KMS-11 (cell line): ENCODE measurements at regions not wholly inside any gene's neighbourhood (a gene's known extent, or its start where the extent isn't known, plus 50 kb on each side); places are given as distances from the start of the nearest gene placed in this dataset.

ENCODE experiments used
- H2AFZ ChIP-seq: fragments of 200-600 bp; sonication (generic); 2 replicates; pipeline ENCODE4 v1.6.1; 2016; ENCODE audit warnings: antibody characterized with exemption, mixed run types, low read depth
- H3K27ac ChIP-seq: fragments of 200-600 bp; sonication (generic); 2 replicates; pipeline ENCODE4 v1.6.1; 2016; ENCODE audit warnings: mild to moderate bottlenecking, mixed run types
- H3K27me3 ChIP-seq: fragments of 200-600 bp; sonication (generic); 2 replicates; pipeline ENCODE4 v1.6.1; 2017; ENCODE audit warnings: mild to moderate bottlenecking, low read depth, mixed run types, moderate library complexity; ENCODE audit not compliant: insufficient read depth
- H3K36me3 ChIP-seq: fragments of 200-600 bp; sonication (generic); 2 replicates; pipeline ENCODE4 v1.6.1; 2017; ENCODE audit warnings: mild to moderate bottlenecking, mixed run types; ENCODE audit not compliant: insufficient read depth
- H3K4me1 ChIP-seq: fragments of 200-600 bp; sonication (generic); 2 replicates; pipeline ENCODE4 v1.6.1; 2016; ENCODE audit warnings: mild to moderate bottlenecking, low read depth, mixed run types; ENCODE audit not compliant: poor library complexity, severe bottlenecking
- H3K4me2 ChIP-seq: fragments of 200-600 bp; sonication (generic); 2 replicates; pipeline ENCODE4 v1.7.0; 2016; ENCODE audit warnings: mild to moderate bottlenecking, mixed run types
- H3K4me3 ChIP-seq: fragments of 200-600 bp; sonication (generic); IDR thresholded peaks from 2 replicates; pipeline ENCODE4 v1.6.1; 2017; ENCODE audit warnings: low read depth, low read length, mixed read lengths; ENCODE audit not compliant: insufficient read depth
- H3K79me2 ChIP-seq: fragments of 200-600 bp; sonication (generic); 2 replicates; pipeline ENCODE4 v1.6.1; 2016; ENCODE audit warnings: low read depth, mixed run types; ENCODE audit not compliant: insufficient read depth
- H3K9ac ChIP-seq: fragments of 200-600 bp; sonication (generic); 2 replicates; pipeline ENCODE4 v1.6.1; 2016; ENCODE audit warnings: mild to moderate bottlenecking, mixed run types
- H4K20me1 ChIP-seq: fragments of 200-600 bp; sonication (generic); 2 replicates; pipeline ENCODE4 v1.6.1; 2016; ENCODE audit warnings: mild to moderate bottlenecking, mixed run types; ENCODE audit not compliant: insufficient read depth
- TF ChIP-seq, protein P1 (sequence below): fragments of 200-600 bp; sonication (generic); conservative IDR thresholded peaks from 2 replicates; pipeline ENCODE4 v1.6.1; 2017; ENCODE audit warnings: low read depth, mild to moderate bottlenecking, antibody characterized with exemption, low read length, moderate library complexity, mixed read lengths

DNA sequence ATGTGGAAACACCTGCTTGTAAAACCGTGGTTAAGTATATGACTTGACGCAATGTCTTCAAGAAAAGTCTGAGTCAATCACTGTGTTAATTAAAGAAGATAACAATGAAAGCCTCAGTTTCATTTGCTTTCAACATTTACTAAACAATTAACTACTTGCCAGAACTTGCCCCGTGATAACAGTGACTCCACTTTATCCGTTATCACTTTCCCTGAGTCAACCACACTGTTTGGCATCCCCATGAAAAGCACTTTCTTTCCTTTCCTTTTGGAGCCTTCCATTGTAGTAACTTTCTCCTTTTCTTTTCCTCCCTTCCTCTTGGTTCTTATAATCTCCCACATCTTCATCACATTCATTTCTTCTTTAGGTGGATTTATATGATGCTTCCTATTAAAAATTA is 435.1 kb upstream of the GOT2 start:
- no peaks in the 10 kb centered on the region for H3K27me3 ChIP-seq
- no peaks in the 10 kb centered on the region for H4K20me1 ChIP-seq
- H3K79me2 ChIP-seq, result no peaks in the 10 kb centered on the region
- no peak overlapping the region for H3K4me3 ChIP-seq
- no peaks in the 10 kb centered on the region for H3K36me3 ChIP-seq
- no peak overlapping the region for H2AFZ ChIP-seq
- TF ChIP-seq, protein P1, sequence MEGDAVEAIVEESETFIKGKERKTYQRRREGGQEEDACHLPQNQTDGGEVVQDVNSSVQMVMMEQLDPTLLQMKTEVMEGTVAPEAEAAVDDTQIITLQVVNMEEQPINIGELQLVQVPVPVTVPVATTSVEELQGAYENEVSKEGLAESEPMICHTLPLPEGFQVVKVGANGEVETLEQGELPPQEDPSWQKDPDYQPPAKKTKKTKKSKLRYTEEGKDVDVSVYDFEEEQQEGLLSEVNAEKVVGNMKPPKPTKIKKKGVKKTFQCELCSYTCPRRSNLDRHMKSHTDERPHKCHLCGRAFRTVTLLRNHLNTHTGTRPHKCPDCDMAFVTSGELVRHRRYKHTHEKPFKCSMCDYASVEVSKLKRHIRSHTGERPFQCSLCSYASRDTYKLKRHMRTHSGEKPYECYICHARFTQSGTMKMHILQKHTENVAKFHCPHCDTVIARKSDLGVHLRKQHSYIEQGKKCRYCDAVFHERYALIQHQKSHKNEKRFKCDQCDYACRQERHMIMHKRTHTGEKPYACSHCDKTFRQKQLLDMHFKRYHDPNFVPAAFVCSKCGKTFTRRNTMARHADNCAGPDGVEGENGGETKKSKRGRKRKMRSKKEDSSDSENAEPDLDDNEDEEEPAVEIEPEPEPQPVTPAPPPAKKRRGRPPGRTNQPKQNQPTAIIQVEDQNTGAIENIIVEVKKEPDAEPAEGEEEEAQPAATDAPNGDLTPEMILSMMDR, result no peak
- no peak overlapping the region for H3K9ac ChIP-seq
- H3K4me2 ChIP-seq, result no peak overlapping the region
- H3K4me1 ChIP-seq, result no peaks in the 10 kb centered on the region
- H3K27ac ChIP-seq, result no peak overlapping the region

DNA sequence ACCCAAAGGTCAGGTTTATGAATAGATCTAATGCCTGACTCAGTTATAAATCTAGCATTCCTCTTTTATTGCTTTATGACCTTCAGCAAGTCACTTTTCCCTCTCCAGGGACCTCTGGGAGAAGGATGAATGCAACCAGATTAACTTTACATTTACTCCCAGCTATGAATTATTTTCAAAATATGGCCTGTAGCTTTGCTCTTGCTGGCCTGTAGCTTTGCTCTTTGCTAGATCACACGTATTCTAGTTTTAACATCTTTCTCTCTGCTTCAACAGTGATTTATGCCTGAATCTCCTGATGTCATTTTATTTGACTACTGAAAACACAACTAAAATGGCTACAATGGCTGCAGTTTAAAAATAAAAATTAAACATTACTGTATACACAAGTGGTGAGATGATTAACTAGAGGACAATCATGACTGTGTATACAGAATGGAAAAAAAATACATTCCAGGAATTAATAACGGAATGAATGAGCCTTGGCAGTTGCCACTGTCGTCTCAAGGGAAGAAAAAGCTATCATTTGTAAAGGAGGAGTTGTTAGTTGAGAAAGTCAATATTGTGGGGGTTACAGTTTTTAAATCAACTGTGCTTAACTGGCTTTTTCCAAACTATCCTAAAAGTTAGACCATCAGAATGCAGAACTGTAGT is 434.5 kb upstream of the GOT2 start:
- TF ChIP-seq, protein P1, result no peak
- Histone ChIP-seq H2AFZ (no peak overlapping the region), H3K4me3 (no peak overlapping the region), H3K27me3 (no peaks in the 10 kb centered on the region), H3K9ac (no peak overlapping the region), H3K79me2 (no peaks in the 10 kb centered on the region), H3K4me2 (no peak overlapping the region), H3K27ac (no peak overlapping the region), H3K4me1 (no peaks in the 10 kb centered on the region), H3K36me3 (no peaks in the 10 kb centered on the region), H4K20me1 (no peaks in the 10 kb centered on the region)

DNA sequence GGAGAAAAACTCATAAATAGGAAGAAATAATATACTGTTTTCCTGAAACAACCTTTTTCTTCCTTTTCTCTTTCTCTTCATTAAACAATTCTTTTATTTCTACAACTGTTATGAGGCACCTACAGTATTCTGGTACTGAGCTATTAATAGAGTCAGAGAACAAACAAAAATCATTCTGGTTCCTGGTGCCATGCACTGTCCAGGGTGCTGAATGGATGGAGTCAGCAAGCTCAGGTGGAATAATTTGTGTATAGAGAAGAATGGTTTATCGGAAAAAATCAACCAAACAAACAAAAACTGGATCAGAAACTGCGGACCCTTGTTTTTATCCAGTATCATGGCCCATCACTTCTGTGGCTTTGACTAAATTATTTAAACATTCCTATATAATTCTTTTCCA is 430.3 kb upstream of the GOT2 start:
- H3K4me2 ChIP-seq, result no peak overlapping the region
- TF ChIP-seq, protein P1, result no peak
- no peaks in the 10 kb centered on the region for H4K20me1 ChIP-seq
- no peaks in the 10 kb centered on the region for H3K27me3 ChIP-seq
- no peak overlapping the region for H2AFZ ChIP-seq
- H3K9ac ChIP-seq, result no peak overlapping the region
- H3K79me2 ChIP-seq, result no peaks in the 10 kb centered on the region
- no peaks in the 10 kb centered on the region for H3K36me3 ChIP-seq
- H3K27ac ChIP-seq, result no peak overlapping the region
- H3K4me3 ChIP-seq, result no peak overlapping the region
- H3K4me1 ChIP-seq, result no peaks in the 10 kb centered on the region

DNA sequence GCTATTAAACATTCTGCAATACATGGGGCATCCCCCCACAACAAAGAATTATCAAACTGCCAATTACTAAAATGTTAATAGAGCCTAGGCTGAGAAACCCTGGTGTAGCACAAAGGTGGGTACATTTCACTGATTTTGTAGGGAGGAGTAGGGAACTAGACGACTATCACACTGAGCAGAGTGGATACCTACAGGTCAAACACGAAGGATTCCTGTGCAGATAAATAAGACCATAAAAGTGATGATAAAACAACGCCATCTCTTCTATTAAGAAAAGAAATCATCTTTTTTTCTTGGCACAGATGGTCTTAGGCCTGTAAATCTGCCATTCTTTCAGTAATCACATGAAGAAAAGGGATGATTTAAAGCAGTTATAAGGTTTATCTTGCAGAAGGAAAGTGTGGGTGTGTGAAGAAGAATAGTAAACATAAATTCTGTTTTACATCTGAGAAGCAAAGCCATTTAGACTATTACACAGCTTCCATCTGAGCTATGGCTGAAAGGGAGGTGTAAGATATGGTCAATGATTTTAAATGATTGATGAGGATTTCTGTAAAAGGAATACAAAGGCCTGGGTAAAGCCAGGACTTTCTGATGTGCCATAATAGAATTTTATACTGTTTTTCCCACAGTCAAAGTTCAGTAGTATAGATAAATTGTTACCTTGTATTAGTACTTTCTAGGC is 429.4 kb upstream of the GOT2 start:
- Histone ChIP-seq H3K27ac (no peak overlapping the region), H3K9ac (no peak overlapping the region)
- TF ChIP-seq, protein P1, result no peak

More for the DNA sequence above, 429.4 kb upstream of the GOT2 start:
- no peaks in the 10 kb centered on the region for H3K36me3 ChIP-seq
- no peaks in the 10 kb centered on the region for H4K20me1 ChIP-seq
- H2AFZ ChIP-seq, result no peak overlapping the region
- no peak overlapping the region for H3K4me2 ChIP-seq
- no peak overlapping the region for H3K4me3 ChIP-seq
- no peaks in the 10 kb centered on the region for H3K4me1 ChIP-seq
- H3K27me3 ChIP-seq, result no peaks in the 10 kb centered on the region
- H3K79me2 ChIP-seq, result no peaks in the 10 kb centered on the region
